Mesenchymal stem cell (in vitro differentiated cells and primary cell): ENCODE measurements at regions not wholly inside any gene's neighbourhood (a gene's known extent, or its start where the extent isn't known, plus 50 kb on each side); places are given as distances from the start of the nearest gene placed in this dataset.

Source experiments
- DNase-seq: peaks from one replicate; pipeline ENCODE4 v3.0.0-alpha.2; 2013
- H2AFZ ChIP-seq: one replicate; pipeline ENCODE4 v1.6.1; 2013; ENCODE audit warnings: low read depth, mild to moderate bottlenecking, control low read depth, inconsistent platforms, low read length, moderate library complexity
- H2AK5ac ChIP-seq: 2 replicates; pipeline ENCODE4 v1.6.1; 2013; ENCODE audit warnings: low read length, moderate library complexity, mild to moderate bottlenecking, inconsistent platforms; ENCODE audit not compliant: severe bottlenecking
- H2BK120ac ChIP-seq: one replicate; pipeline ENCODE4 v1.6.1; 2013; ENCODE audit warnings: low read depth, mild to moderate bottlenecking, inconsistent platforms, low read length, moderate library complexity
- H2BK12ac ChIP-seq, 2 experiments: one replicate each; pipeline ENCODE4 v1.6.1; 2013; ENCODE audit warnings: inconsistent platforms in 2 of 2, low read length in 2 of 2, mild to moderate bottlenecking in 2 of 2, moderate library complexity in 2 of 2, control low read depth in 1 of 2
- H2BK15ac ChIP-seq: one replicate; pipeline ENCODE4 v1.6.1; 2013; ENCODE audit warnings: mild to moderate bottlenecking, low read depth, inconsistent platforms; ENCODE audit not compliant: poor library complexity, severe bottlenecking
- H2BK5ac ChIP-seq: 2 replicates; pipeline ENCODE4 v1.6.1; 2013; ENCODE audit warnings: low read depth, mild to moderate bottlenecking, low read length, control low read depth, inconsistent platforms; ENCODE audit not compliant: poor library complexity, severe bottlenecking
- H3K14ac ChIP-seq, 2 experiments: one replicate each; pipeline ENCODE4 v1.6.1; 2013; ENCODE audit warnings: inconsistent platforms in 2 of 2, low read length in 2 of 2, control low read depth in 1 of 2, mild to moderate bottlenecking in 1 of 2, moderate library complexity in 1 of 2
- H3K18ac ChIP-seq, 2 experiments: one replicate each; pipeline ENCODE4 v1.6.1; 2013; ENCODE audit warnings: inconsistent platforms in 2 of 2, low read length in 2 of 2, control low read depth in 1 of 2, low read depth in 1 of 2, mild to moderate bottlenecking in 1 of 2
- H3K23ac ChIP-seq, 2 experiments: one replicate each; pipeline ENCODE4 v1.6.1; 2013; ENCODE audit warnings: inconsistent platforms in 2 of 2, low read length in 2 of 2, mild to moderate bottlenecking in 2 of 2, moderate library complexity in 2 of 2, control low read depth in 1 of 2
- H3K27ac ChIP-seq: 2 replicates; pipeline ENCODE4 v1.5.1; 2013; ENCODE audit warnings: mild to moderate bottlenecking, moderate library complexity, low read length, control low read depth, inconsistent platforms; ENCODE audit not compliant: poor library complexity, severe bottlenecking
- H3K27me3 ChIP-seq, 2 experiments: 2 replicates each; pipeline versions ENCODE4 v1.6.1 to v1.7.0; 2013; ENCODE audit warnings: low read length in 2 of 2, mild to moderate bottlenecking in 2 of 2, moderate library complexity in 2 of 2, control low read depth in 1 of 2, inconsistent platforms in 1 of 2; ENCODE audit not compliant: control insufficient read depth in 1 of 2, insufficient read depth in 1 of 2
- H3K36me3 ChIP-seq, 2 experiments: 2 replicates each; pipeline versions ENCODE4 v1.6.1 to v1.7.0; 2013; ENCODE audit warnings: low read length in 2 of 2, control low read depth in 1 of 2, inconsistent platforms in 1 of 2, low read depth in 1 of 2, mild to moderate bottlenecking in 1 of 2; ENCODE audit not compliant: insufficient read depth in 2 of 2, control insufficient read depth in 1 of 2
- H3K4ac ChIP-seq, 2 experiments: one replicate each; pipeline ENCODE4 v1.6.1; 2013; ENCODE audit warnings: inconsistent platforms in 2 of 2, low read length in 2 of 2, mild to moderate bottlenecking in 2 of 2, moderate library complexity in 2 of 2, control low read depth in 1 of 2, low read depth in 1 of 2
- H3K4me1 ChIP-seq: 2 replicates; pipeline ENCODE4 v1.6.1; 2013; ENCODE audit warnings: low read depth, low read length, control low read depth; ENCODE audit not compliant: control insufficient read depth, insufficient read depth
- H3K4me2 ChIP-seq: 2 replicates; pipeline ENCODE4 v1.6.1; 2013; ENCODE audit warnings: low read length, mild to moderate bottlenecking, inconsistent platforms; ENCODE audit not compliant: poor library complexity, severe bottlenecking
- H3K4me3 ChIP-seq, 2 experiments: 2 replicates each; pipeline versions ENCODE4 v1.5.1 to v1.7.0; 2013; ENCODE audit warnings: low read length in 2 of 2, mild to moderate bottlenecking in 2 of 2, control low read depth in 1 of 2, low read depth in 1 of 2; ENCODE audit not compliant: insufficient read depth in 1 of 2
- H3K79me1 ChIP-seq: replicated peaks from 2 replicates; pipeline ENCODE4 v1.6.1; 2013; ENCODE audit warnings: mild to moderate bottlenecking, control low read depth, low read length, inconsistent platforms; ENCODE audit not compliant: poor library complexity, severe bottlenecking
- H3K9ac ChIP-seq: 2 replicates; pipeline ENCODE4 v1.7.0; 2013; ENCODE audit warnings: mild to moderate bottlenecking, low read length, moderate library complexity
- H3K9me3 ChIP-seq: 2 replicates; pipeline ENCODE4 v1.7.0; 2013; ENCODE audit warnings: mild to moderate bottlenecking, low read length; ENCODE audit not compliant: control insufficient read depth
- H4K8ac ChIP-seq: one replicate; pipeline ENCODE4 v1.6.1; 2013; ENCODE audit warnings: inconsistent platforms, mild to moderate bottlenecking, low read length, moderate library complexity
- H4K91ac ChIP-seq: one replicate; pipeline ENCODE4 v1.6.1; 2013; ENCODE audit warnings: mild to moderate bottlenecking, low read length, inconsistent platforms
- WGBS: methylation state at CpG from one replicate; pipeline ENCODE4 v1.1.7; 2013; ENCODE audit warnings: mixed read lengths; 5-methylcytosine and 5-hydroxymethylcytosine counted together

- H2BK12ac ChIP-seq = no peak overlapping the region
- WGBS = 80% methylated on average over 1 of the region's 1 CpG
- no peaks in the 10 kb centered on the region for H3K79me1 ChIP-seq
- H3K4ac ChIP-seq = no peak overlapping the region
- no peaks in the 10 kb centered on the region for H3K36me3 ChIP-seq
- H2BK5ac ChIP-seq = no peak overlapping the region
- no peak overlapping the region for H3K4me3 ChIP-seq
- H3K14ac ChIP-seq = no peak overlapping the region
- no peaks in the 10 kb centered on the region for H3K4me1 ChIP-seq
- no peak overlapping the region for H3K27ac ChIP-seq
- no peaks in the 10 kb centered on the region for H3K9me3 ChIP-seq
- no peak overlapping the region for H3K18ac ChIP-seq
- H2AK5ac ChIP-seq = no peak overlapping the region
- no peak overlapping the region for H3K4me2 ChIP-seq
- no peak overlapping the region for H2BK15ac ChIP-seq
- no peak overlapping the region for H4K8ac ChIP-seq
- DNase-seq = no peak
- H2BK120ac ChIP-seq = no peak overlapping the region
- no peak overlapping the region for H3K9ac ChIP-seq
- H2AFZ ChIP-seq = no peak overlapping the region
- H3K27me3 ChIP-seq = no peaks in the 10 kb centered on the region
- H4K91ac ChIP-seq = no peak overlapping the region
- H3K23ac ChIP-seq = no peak overlapping the region
Observed at GRCh38 chr16:52316241-52316640, 230.7 kb downstream of the TOX3 start.

- Histone ChIP-seq H4K91ac (no peak overlapping the region), H3K27ac (no peak overlapping the region), H4K8ac (no peak overlapping the region), H2BK120ac (no peak overlapping the region), H3K23ac (no peak overlapping the region), H2AFZ (no peak overlapping the region), H2BK5ac (no peak overlapping the region), H3K14ac (no peak overlapping the region), H2AK5ac (no peak overlapping the region), H3K18ac (no peak overlapping the region), H2BK15ac (no peak overlapping the region), H3K27me3 (no peaks in the 10 kb centered on the region), H3K4me2 (no peak overlapping the region), H3K36me3 (no peaks in the 10 kb centered on the region), H3K4ac (no peak overlapping the region), H3K9me3 (no peaks in the 10 kb centered on the region), H2BK12ac (no peak overlapping the region), H3K79me1 (no peaks in the 10 kb centered on the region), H3K4me3 (no peak overlapping the region), H3K4me1 (no peaks in the 10 kb centered on the region), H3K9ac (no peak overlapping the region)
- WGBS = no CpG with 5 or more reads among the region's 1 CpG
- DNase-seq = no peak
Observed at GRCh38 chr16:52312716-52313115, 234.2 kb downstream of the TOX3 start.

- Histone ChIP-seq H3K14ac (no peak overlapping the region), H2BK12ac (no peak overlapping the region), H3K36me3 (no peaks in the 10 kb centered on the region), H2BK120ac (no peak overlapping the region), H3K4me1 (no peaks in the 10 kb centered on the region), H3K4me2 (no peak overlapping the region), H4K8ac (no peak overlapping the region), H3K79me1 (no peaks in the 10 kb centered on the region), H3K9me3 (no peaks in the 10 kb centered on the region), H4K91ac (no peak overlapping the region), H2BK15ac (no peak overlapping the region), H2BK5ac (no peak overlapping the region), H2AFZ (no peak overlapping the region), H3K27ac (no peak overlapping the region), H3K27me3 (no peaks in the 10 kb centered on the region), H3K4me3 (no peak overlapping the region), H2AK5ac (no peak overlapping the region), H3K23ac (no peak overlapping the region), H3K18ac (no peak overlapping the region), H3K4ac (no peak overlapping the region), H3K9ac (no peak overlapping the region)
- DNase-seq = no peak
- 66% methylated on average over 6 of the region's 6 CpGs for WGBS
Observed at GRCh38 chr16:52309446-52310416, 237.2 kb downstream of the TOX3 start.

DNA sequence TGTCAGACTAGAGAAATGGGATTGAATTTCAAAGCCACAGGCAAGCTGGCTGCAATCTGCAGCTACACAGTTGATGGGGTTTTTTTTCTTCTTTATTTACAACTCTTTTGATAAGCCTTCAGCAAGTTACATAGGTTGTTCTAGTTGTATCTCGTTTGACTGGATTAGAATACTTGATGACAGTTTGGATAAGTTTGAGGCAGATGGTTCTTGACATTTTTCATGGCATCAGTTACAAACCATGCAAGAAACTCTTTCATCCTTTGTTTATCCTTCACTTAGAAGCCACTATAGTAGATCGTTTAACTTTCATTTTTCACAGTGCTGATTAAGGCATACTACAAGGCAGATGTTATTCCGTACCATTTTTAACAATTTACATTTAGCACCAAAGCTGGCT lies 238.9 kb downstream of the TOX3 start:
- Histone ChIP-seq H3K4me3 (no peak overlapping the region), H3K14ac (no peak overlapping the region), H3K27me3 (no peaks in the 10 kb centered on the region), H3K23ac (no peak overlapping the region), H2AK5ac (no peak overlapping the region), H3K18ac (no peak overlapping the region), H3K4ac (no peak overlapping the region), H3K27ac (no peak overlapping the region), H3K9me3 (no peaks in the 10 kb centered on the region), H4K8ac (no peak overlapping the region), H2BK120ac (no peak overlapping the region), H3K9ac (no peak overlapping the region), H3K4me2 (no peak overlapping the region), H2BK5ac (no peak overlapping the region), H3K79me1 (no peaks in the 10 kb centered on the region), H2BK12ac (no peak overlapping the region), H4K91ac (no peak overlapping the region), H3K4me1 (no peaks in the 10 kb centered on the region), H2AFZ (no peak overlapping the region), H2BK15ac (no peak overlapping the region), H3K36me3 (no peaks in the 10 kb centered on the region)
- no peak for DNase-seq
- 69% methylated on average over 2 of the region's 3 CpGs for WGBS
